Activated gamma-delta T cell treated with anti-CD3 and anti-CD28 coated beads, Interleukin-2, amount 50 U/mL, for 16 hours (primary cell): ENCODE measurements at regions not wholly inside any gene's neighbourhood (a gene's known extent, or its start where the extent isn't known, plus 50 kb on each side); places are given as distances from the start of the nearest gene placed in this dataset.

Source experiments
- DNase-seq: peaks from one replicate; pipeline ENCODE4 v3.0.0-alpha.2; 2020; ENCODE audit warnings: low read depth

GRCh38 chr2:118190474-118190873 is 102.2 kb downstream of the INSIG2 start:
- DNase-seq = no peak

GRCh38 chr2:118186858-118187254 is 98.6 kb downstream of the INSIG2 start:
- no peak for DNase-seq

GRCh38 chr2:118186110-118186857 is 98.0 kb downstream of the INSIG2 start:
- DNase-seq = peak; percentile 79

- DNase-seq = peak; percentile 33
Measured at GRCh38 chr2:118185210-118186109, 97.2 kb downstream of the INSIG2 start.

GRCh38 chr2:118183381-118183780 is 95.1 kb downstream of the INSIG2 start:
- DNase-seq = no peak

- DNase-seq = no peak
Measured at GRCh38 chr2:118179445-118179844, 91.2 kb downstream of the INSIG2 start.

- DNase-seq = no peak
Measured at GRCh38 chr2:118177884-118178283, 89.6 kb downstream of the INSIG2 start.

- no peak for DNase-seq
Measured at GRCh38 chr2:118177318-118177717, 89.0 kb downstream of the INSIG2 start.

GRCh38 chr2:118176601-118177000 is 88.3 kb downstream of the INSIG2 start:
- DNase-seq = no peak

- DNase-seq = no peak
Measured at GRCh38 chr2:118171546-118171945, 83.3 kb downstream of the INSIG2 start.

GRCh38 chr2:118169359-118170005 is 81.2 kb downstream of the INSIG2 start:
- no peak for DNase-seq

GRCh38 chr2:118168615-118169014 is 80.3 kb downstream of the INSIG2 start:
- DNase-seq = no peak

GRCh38 chr2:118167026-118167425 is 78.8 kb downstream of the INSIG2 start:
- no peak for DNase-seq

GRCh38 chr2:118166242-118166641 is 78.0 kb downstream of the INSIG2 start:
- no peak for DNase-seq

- DNase-seq = no peak
Measured at GRCh38 chr2:118165595-118165994, 77.3 kb downstream of the INSIG2 start.
